CD4-positive, alpha-beta T cell (primary cell): ENCODE measurements at regions not wholly inside any gene's neighbourhood (a gene's known extent, or its start where the extent isn't known, plus 50 kb on each side); places are given as distances from the start of the nearest gene placed in this dataset.

ENCODE experiments used
- ATAC-seq: fragments of 200-7000 bp; cut with Tn5 transposase; one replicate; pipeline ENCODE4 v1.10.0; 2022; ENCODE audit warnings: mild to moderate bottlenecking; ENCODE audit not compliant: poor library complexity
- CTCF ChIA-PET: fragments of 350-600 bp; sonication (Branson Sonifier 250); formaldehyde crosslinking; loops from one replicate; lab custom pipeline; 2021; ENCODE audit warnings: antibody characterized with exemption, inconsistent platforms; lab: Charles Lee
- POLR2A ChIA-PET: fragments of 350-600 bp; sonication (Branson Sonifier 250); formaldehyde crosslinking; loops from one replicate; lab custom pipeline; 2021; ENCODE audit warnings: antibody characterized with exemption, inconsistent platforms; lab: Charles Lee
- DNase-seq, 14 experiments: peaks; one replicate each; pipeline ENCODE4 v3.0.0-alpha.2; 2013 to 2020; ENCODE audit warnings: mixed read lengths in 2 of 14
- H3K27ac ChIP-seq, 2 donors: one replicate each; pipeline versions ENCODE4 v1.5.1 to v1.7.0; 2013; ENCODE audit warnings: low read length in 2 of 2, low read depth in 1 of 2, mild to moderate bottlenecking in 1 of 2
- H3K27me3 ChIP-seq, 2 experiments: 1 replicate in 1 of 2; 2 replicates in 1 of 2; pipeline versions ENCODE4 v1.6.1 to v1.7.0; 2013; ENCODE audit warnings: low read length in 2 of 2, control low read depth in 1 of 2, mild to moderate bottlenecking in 1 of 2, moderate library complexity in 1 of 2; ENCODE audit not compliant: insufficient read depth in 2 of 2, control insufficient read depth in 1 of 2
- H3K36me3 ChIP-seq: one replicate; pipeline ENCODE4 v1.6.1; 2013; ENCODE audit warnings: low read length, control low read depth; ENCODE audit not compliant: insufficient read depth
- H3K4me1 ChIP-seq: one replicate; pipeline ENCODE4 v1.6.1; 2013; ENCODE audit warnings: low read length, control low read depth; ENCODE audit not compliant: insufficient read depth
- H3K4me3 ChIP-seq: one replicate; pipeline ENCODE4 v1.5.1; 2013; ENCODE audit warnings: mild to moderate bottlenecking, low read length, moderate library complexity
- H3K9me3 ChIP-seq, 2 experiments: 1 replicate in 1 of 2; 2 replicates in 1 of 2; pipeline versions ENCODE4 v1.6.1 to v1.7.0; 2013; ENCODE audit warnings: low read length in 2 of 2, mild to moderate bottlenecking in 2 of 2, control low read depth in 1 of 2, moderate library complexity in 1 of 2; ENCODE audit not compliant: control insufficient read depth in 1 of 2, insufficient read depth in 1 of 2
- H3K27ac Mint-ChIP-seq: one replicate; pipeline ENCODE4 v1.8.0; 2020; ENCODE audit warnings: mixed read lengths
- H3K27me3 Mint-ChIP-seq: one replicate; pipeline ENCODE4 v1.8.0; 2021; ENCODE audit warnings: mixed read lengths
- H3K36me3 Mint-ChIP-seq: one replicate; pipeline ENCODE4 v1.8.0; 2021; ENCODE audit warnings: low read depth, mixed read lengths
- H3K4me1 Mint-ChIP-seq: one replicate; pipeline ENCODE4 v1.8.0; 2021; ENCODE audit warnings: low read depth, mixed read lengths
- H3K4me3 Mint-ChIP-seq: one replicate; pipeline ENCODE4 v1.8.0; 2020; ENCODE audit warnings: mild to moderate bottlenecking, mixed read lengths
- H3K9me3 Mint-ChIP-seq: one replicate; pipeline ENCODE4 v1.8.0; 2020; ENCODE audit warnings: mixed read lengths
- intact Hi-C, 2 experiments: fragments of 100-400 bp; cut with DNase I in 1 of 2; cut with micrococcal nuclease in 1 of 2; formaldehyde crosslinking; loops; one replicate each; pipeline versions ENCODE4 v1.15.1 to v1.9.0; 2023 to 2025; cut with DNase I, micrococcal nuclease
- TF ChIP-seq, protein P1 (sequence below): fragments of 200-600 bp; IDR thresholded peaks from one replicate; pipeline ENCODE4 v1.8.0; 2022; ENCODE audit warnings: antibody characterized with exemption, mild to moderate bottlenecking

- no peaks in the 10 kb centered on the region for H3K9me3 Mint-ChIP-seq
- no peaks in the 10 kb centered on the region for H3K36me3 Mint-ChIP-seq
- Histone ChIP-seq H3K36me3 (no peaks in the 10 kb centered on the region), H3K4me3 (no peak overlapping the region), H3K4me1 (no peaks in the 10 kb centered on the region), H3K27ac (no peak overlapping the region), H3K9me3 (no peaks in the 10 kb centered on the region), H3K27me3 (no peaks in the 10 kb centered on the region)
- H3K27ac Mint-ChIP-seq: no peak overlapping the region
- H3K4me1 Mint-ChIP-seq: no peaks in the 10 kb centered on the region
- CTCF ChIA-PET: no interaction called here
- DNase-seq (no peak), ATAC-seq (no peak)
- no peaks in the 10 kb centered on the region for H3K27me3 Mint-ChIP-seq
- TF ChIP-seq, protein P1, sequence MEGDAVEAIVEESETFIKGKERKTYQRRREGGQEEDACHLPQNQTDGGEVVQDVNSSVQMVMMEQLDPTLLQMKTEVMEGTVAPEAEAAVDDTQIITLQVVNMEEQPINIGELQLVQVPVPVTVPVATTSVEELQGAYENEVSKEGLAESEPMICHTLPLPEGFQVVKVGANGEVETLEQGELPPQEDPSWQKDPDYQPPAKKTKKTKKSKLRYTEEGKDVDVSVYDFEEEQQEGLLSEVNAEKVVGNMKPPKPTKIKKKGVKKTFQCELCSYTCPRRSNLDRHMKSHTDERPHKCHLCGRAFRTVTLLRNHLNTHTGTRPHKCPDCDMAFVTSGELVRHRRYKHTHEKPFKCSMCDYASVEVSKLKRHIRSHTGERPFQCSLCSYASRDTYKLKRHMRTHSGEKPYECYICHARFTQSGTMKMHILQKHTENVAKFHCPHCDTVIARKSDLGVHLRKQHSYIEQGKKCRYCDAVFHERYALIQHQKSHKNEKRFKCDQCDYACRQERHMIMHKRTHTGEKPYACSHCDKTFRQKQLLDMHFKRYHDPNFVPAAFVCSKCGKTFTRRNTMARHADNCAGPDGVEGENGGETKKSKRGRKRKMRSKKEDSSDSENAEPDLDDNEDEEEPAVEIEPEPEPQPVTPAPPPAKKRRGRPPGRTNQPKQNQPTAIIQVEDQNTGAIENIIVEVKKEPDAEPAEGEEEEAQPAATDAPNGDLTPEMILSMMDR: no peak
- H3K4me3 Mint-ChIP-seq: no peak overlapping the region
- POLR2A ChIA-PET: no interaction called here
- intact Hi-C loops: no loop called here
Measured at GRCh38 chr17:63109661-63110060, 143.6 kb downstream of the TANC2 start.

DNA sequence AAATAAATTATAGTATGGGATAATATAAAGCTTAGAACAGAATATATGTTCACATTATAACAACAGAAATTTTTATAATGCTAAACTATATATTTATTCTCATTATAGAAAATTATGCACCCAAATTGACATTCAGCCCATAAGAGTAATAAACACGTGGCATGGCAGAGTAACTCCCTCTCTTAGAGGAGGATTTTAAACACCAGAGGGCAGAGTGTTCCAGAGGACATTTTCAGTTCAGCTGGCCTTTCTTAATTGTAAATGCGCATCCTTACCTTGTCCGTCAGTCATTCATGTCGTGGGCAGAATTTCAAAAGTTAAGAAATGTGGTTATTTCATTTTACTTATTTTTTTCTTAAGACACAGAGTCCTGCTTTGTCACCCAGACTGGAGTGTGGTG is 147.1 kb downstream of the TANC2 start:
- no peaks in the 10 kb centered on the region for H3K9me3 Mint-ChIP-seq
- CTCF ChIA-PET: interaction anchor here (1.3 kb wide), 1 partner anchor 14 kb away, joined by 3 read pairs; no protein-coding TSS in a partner anchor

GRCh38 chr17:63116228-63116627 is 150.2 kb downstream of the TANC2 start:
- ChIA-PET POLR2A (no interaction called here), CTCF (no interaction called here)
- intact Hi-C loops: no loop called here
- Mint-ChIP-seq H3K27ac (no peak overlapping the region), H3K27me3 (no peaks in the 10 kb centered on the region), H3K9me3 (no peaks in the 10 kb centered on the region), H3K36me3 (no peaks in the 10 kb centered on the region), H3K4me1 (no peaks in the 10 kb centered on the region), H3K4me3 (no peak overlapping the region)
- H3K4me1 ChIP-seq: no peaks in the 10 kb centered on the region
- ATAC-seq (no peak), DNase-seq (no peak)
- no peaks in the 10 kb centered on the region for H3K9me3 ChIP-seq
- H3K4me3 ChIP-seq: no peak overlapping the region
- no peaks in the 10 kb centered on the region for H3K27me3 ChIP-seq
- TF ChIP-seq, protein P1: no peak
- H3K27ac ChIP-seq: no peak overlapping the region
- H3K36me3 ChIP-seq: no peaks in the 10 kb centered on the region

More for the DNA sequence above, 147.1 kb downstream of the TANC2 start:
- H3K36me3 Mint-ChIP-seq: no peaks in the 10 kb centered on the region
- TF ChIP-seq, protein P1: no peak
- intact Hi-C loops: no loop called here
- POLR2A ChIA-PET: no interaction called here
- no peaks in the 10 kb centered on the region for H3K36me3 ChIP-seq
- no peak overlapping the region for H3K4me3 ChIP-seq
- no peaks in the 10 kb centered on the region for H3K4me1 Mint-ChIP-seq
- H3K27me3 Mint-ChIP-seq: no peaks in the 10 kb centered on the region
- no peak overlapping the region for H3K4me3 Mint-ChIP-seq
- H3K9me3 ChIP-seq: no peaks in the 10 kb centered on the region
- DNase-seq: no peak
- no peak for ATAC-seq
- H3K27ac ChIP-seq: no peak overlapping the region
- H3K4me1 ChIP-seq: no peaks in the 10 kb centered on the region
- H3K27me3 ChIP-seq: no peaks in the 10 kb centered on the region
- H3K27ac Mint-ChIP-seq: no peak overlapping the region
